GM10266 (cell line): ENCODE measurements at regions not wholly inside any gene's neighbourhood (a gene's known extent, or its start where the extent isn't known, plus 50 kb on each side); places are given as distances from the start of the nearest gene placed in this dataset.

ENCODE experiments used
- DNase-seq: peaks from one replicate; pipeline ENCODE4 v3.0.0; 2012; ENCODE audit errors: extremely low spot score
- TF ChIP-seq, protein P1 (sequence below): IDR thresholded peaks from 2 replicates; pipeline ENCODE4 v1.5.1; 2012; ENCODE audit warnings: mild to moderate bottlenecking, low read depth; ENCODE audit not compliant: control insufficient read depth, insufficient read depth; ENCODE audit errors: missing control alignments

- TF ChIP-seq, protein P1, sequence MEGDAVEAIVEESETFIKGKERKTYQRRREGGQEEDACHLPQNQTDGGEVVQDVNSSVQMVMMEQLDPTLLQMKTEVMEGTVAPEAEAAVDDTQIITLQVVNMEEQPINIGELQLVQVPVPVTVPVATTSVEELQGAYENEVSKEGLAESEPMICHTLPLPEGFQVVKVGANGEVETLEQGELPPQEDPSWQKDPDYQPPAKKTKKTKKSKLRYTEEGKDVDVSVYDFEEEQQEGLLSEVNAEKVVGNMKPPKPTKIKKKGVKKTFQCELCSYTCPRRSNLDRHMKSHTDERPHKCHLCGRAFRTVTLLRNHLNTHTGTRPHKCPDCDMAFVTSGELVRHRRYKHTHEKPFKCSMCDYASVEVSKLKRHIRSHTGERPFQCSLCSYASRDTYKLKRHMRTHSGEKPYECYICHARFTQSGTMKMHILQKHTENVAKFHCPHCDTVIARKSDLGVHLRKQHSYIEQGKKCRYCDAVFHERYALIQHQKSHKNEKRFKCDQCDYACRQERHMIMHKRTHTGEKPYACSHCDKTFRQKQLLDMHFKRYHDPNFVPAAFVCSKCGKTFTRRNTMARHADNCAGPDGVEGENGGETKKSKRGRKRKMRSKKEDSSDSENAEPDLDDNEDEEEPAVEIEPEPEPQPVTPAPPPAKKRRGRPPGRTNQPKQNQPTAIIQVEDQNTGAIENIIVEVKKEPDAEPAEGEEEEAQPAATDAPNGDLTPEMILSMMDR: no peak
- no peak for DNase-seq
Measured at GRCh38 chrX:25344161-25344936, 328.6 kb upstream of the ARX start.

- DNase-seq: no peak
Measured at GRCh38 chrX:25343060-25343459, 327.3 kb upstream of the ARX start.

DNA sequence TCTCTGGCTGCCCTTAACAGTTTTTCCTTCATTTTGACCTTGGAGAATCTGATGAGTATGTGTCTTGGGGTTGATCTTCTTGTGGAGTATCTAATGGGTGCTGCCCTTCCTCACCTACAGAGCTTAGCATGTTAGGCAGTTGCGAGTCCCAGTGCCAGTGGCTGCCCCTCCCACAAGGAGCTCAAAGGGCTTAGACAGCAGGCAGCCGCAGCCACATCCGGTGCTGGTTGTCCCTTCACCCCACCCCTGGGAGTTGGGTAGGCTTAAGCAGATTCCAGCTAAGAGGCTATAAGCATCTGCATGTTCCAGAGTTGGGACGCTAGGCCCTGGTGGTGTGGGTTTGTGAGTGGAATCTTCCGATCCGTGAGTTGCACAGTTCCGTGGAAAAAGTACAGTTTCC lies 322.1 kb upstream of the ARX start:
- no peak for DNase-seq
- TF ChIP-seq, protein P1: no peak

More at GRCh38 chrX:25343060-25343459, 327.3 kb upstream of the ARX start:
- TF ChIP-seq, protein P1: no peak

- TF ChIP-seq, protein P1: no peak
- DNase-seq: no peak
Measured at GRCh38 chrX:25300994-25301393, 285.2 kb upstream of the ARX start.

GRCh38 chrX:25296850-25297249 lies 281.1 kb upstream of the ARX start:
- TF ChIP-seq, protein P1: no peak
- no peak for DNase-seq

DNA sequence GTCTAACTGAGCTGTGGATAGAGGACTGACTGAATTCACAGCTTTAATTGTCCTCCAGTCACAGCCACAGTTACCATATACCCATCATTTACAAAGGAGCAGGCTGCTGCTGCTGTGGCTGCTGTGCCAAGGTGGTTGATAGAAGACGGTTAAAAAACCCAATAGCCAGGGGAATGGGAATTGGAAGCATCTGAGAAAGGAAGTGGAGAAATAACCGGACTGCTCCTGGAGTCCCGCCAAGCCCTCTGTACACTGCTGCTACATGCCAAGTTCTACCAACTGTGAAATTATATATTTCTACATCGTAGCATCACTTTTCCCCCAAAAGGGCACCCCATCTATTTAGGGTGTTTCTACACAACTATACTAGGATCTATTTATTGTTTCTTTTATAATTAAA lies 279.7 kb upstream of the ARX start:
- no peak for DNase-seq
- TF ChIP-seq, protein P1: no peak

DNA sequence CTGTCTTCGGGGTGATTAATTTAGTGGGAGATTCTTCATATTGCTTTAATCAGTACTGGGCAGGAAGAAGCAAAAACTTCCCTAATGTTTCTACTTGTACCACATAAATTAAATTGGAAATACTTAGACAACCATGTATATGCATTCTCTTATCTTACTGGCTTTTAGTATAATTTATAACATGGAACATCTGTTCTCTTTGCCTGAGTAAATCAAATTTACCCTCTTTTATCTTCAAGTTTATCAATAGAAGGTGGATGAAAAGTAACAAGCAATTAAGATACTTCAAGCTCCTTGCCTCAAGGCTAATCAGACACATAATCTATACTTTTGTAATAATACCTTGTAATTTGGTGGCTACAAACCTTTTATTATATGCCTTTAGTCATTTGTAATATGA lies 274.4 kb upstream of the ARX start:
- TF ChIP-seq, protein P1: no peak
- DNase-seq: no peak
